Stomach (tissue), 8 donors: ENCODE measurements at regions not wholly inside any gene's neighbourhood (a gene's known extent, or its start where the extent isn't known, plus 50 kb on each side); places are given as distances from the start of the nearest gene placed in this dataset.

Source experiments
- DNase-seq, 2 donors: peaks; one replicate each; pipeline versions ENCODE4 v3.0.0 to v3.0.0-alpha.2; 2013 to 2019
- H3K27ac ChIP-seq, 5 donors: fragments of 200-600 bp in 4 of 5; sonication (generic) in 4 of 5; one replicate each; pipeline ENCODE4 v1.5.1; 2013 to 2019; ENCODE audit warnings: mild to moderate bottlenecking in 1 of 5, moderate library complexity in 1 of 5
- H3K27me3 ChIP-seq, 3 donors: fragments of 200-600 bp; sonication (generic); one replicate each; pipeline ENCODE4 v1.5.1; 2017 to 2019; ENCODE audit warnings: mixed run types in 1 of 3
- H3K36me3 ChIP-seq, 4 donors: fragments of 200-600 bp; sonication (generic); 1 replicate in 3 of 4; 2 replicates in 1 of 4; pipeline ENCODE4 v1.5.1; 2016 to 2019
- H3K4me1 ChIP-seq, 4 donors: fragments of 200-600 bp; sonication (generic); one replicate each; pipeline ENCODE4 v1.5.1; 2016 to 2019
- H3K4me3 ChIP-seq, 4 donors: fragments of 200-600 bp; sonication (generic) in 3 of 4; one replicate each; pipeline ENCODE4 v1.5.1; 2016 to 2019; ENCODE audit warnings: mild to moderate bottlenecking in 1 of 4
- H3K9me3 ChIP-seq, 4 donors: fragments of 200-600 bp; sonication (generic); one replicate each; pipeline ENCODE4 v1.5.1; 2016 to 2019
- CTCF ChIP-seq, 7 experiments: fragments of 450-650 bp in 4 of 7; fragments of 200-600 bp in 3 of 7; sonication (generic) in 3 of 7; IDR thresholded peaks; one replicate each; pipeline ENCODE4 v1.5.1; 2016 to 2019; ENCODE audit warnings: antibody characterized with exemption in 7 of 7, control low read depth in 2 of 7, mild to moderate bottlenecking in 1 of 7
- EP300 ChIP-seq: sonication (generic); formaldehyde crosslinking; IDR thresholded peaks from one replicate; pipeline ENCODE4 v1.6.1; 2017; ENCODE audit warnings: antibody characterized with exemption
- POLR2A ChIP-seq, 4 donors: fragments of 450-650 bp; IDR thresholded peaks; one replicate each; pipeline ENCODE4 v1.6.1; 2016; ENCODE audit warnings: antibody characterized with exemption in 4 of 4, control low read depth in 2 of 4, mild to moderate bottlenecking in 1 of 4, moderate library complexity in 1 of 4
- POLR2AphosphoS5 ChIP-seq, 3 donors: sonication (generic); formaldehyde crosslinking; IDR thresholded peaks; one replicate each; pipeline ENCODE4 v1.6.1; 2016; ENCODE audit warnings: antibody characterized with exemption in 3 of 3
- WGBS, 5 donors: extraction: QIAGEN DNeasy Blood & Tissue Kit in 3 of 5; methylation state at CpG; one replicate each; pipeline versions ENCODE4 v1.1.5 to v1.1.7; 2013 to 2018; 5-methylcytosine and 5-hydroxymethylcytosine counted together
- intact Hi-C: fragments of 100-400 bp; cut with DNase I; formaldehyde crosslinking; loops from one replicate; pipeline ENCODE4 v1.15.1; 2023; ENCODE audit warnings: low total_unique reads
- donor health status: healthy with polysubstance abuse.
- donor health status: Bipolar disorder and iron deficiency.
- donor health status: healthy.

DNA sequence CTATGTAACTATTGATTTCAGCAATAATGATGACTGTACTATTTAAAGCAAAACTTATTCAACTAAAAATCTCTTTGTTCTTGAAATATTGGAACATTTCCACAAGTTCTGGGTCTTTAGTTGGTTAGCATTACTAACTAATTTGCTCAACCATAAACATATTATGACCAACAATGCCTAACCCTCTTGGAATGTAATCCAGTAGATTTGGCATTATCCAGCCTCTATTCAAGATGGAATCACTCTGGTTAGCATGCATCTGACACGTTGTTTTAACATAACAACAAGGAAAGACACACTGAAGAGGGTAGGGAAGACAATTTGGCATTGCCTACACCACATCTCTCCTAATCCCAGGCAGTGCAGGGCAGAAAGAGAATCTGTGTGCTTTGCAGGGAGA is 941.3 kb upstream of the PCDH20 start:
- no peaks in the 10 kb centered on the region for H3K36me3 ChIP-seq
- intact Hi-C loops, result no loop called here
- WGBS, 5 donors, result 37 to 76% (median 57%) methylated on average over 1 of the region's 1 CpG
- no peaks in the 10 kb centered on the region for H3K4me1 ChIP-seq
- no peak overlapping the region for H3K4me3 ChIP-seq
- no peak for DNase-seq
- no peak overlapping the region for H3K27ac ChIP-seq
- H3K9me3 ChIP-seq, result no peaks in the 10 kb centered on the region
- H3K27me3 ChIP-seq, result no peaks in the 10 kb centered on the region
- TF ChIP-seq CTCF (IDR thresholded peaks at IDR 0.05) (no peak), POLR2A (IDR thresholded peaks at IDR 0.05) (no peak), POLR2AphosphoS5 (IDR thresholded peaks at IDR 0.05) (no peak), EP300 (no peak)

DNA sequence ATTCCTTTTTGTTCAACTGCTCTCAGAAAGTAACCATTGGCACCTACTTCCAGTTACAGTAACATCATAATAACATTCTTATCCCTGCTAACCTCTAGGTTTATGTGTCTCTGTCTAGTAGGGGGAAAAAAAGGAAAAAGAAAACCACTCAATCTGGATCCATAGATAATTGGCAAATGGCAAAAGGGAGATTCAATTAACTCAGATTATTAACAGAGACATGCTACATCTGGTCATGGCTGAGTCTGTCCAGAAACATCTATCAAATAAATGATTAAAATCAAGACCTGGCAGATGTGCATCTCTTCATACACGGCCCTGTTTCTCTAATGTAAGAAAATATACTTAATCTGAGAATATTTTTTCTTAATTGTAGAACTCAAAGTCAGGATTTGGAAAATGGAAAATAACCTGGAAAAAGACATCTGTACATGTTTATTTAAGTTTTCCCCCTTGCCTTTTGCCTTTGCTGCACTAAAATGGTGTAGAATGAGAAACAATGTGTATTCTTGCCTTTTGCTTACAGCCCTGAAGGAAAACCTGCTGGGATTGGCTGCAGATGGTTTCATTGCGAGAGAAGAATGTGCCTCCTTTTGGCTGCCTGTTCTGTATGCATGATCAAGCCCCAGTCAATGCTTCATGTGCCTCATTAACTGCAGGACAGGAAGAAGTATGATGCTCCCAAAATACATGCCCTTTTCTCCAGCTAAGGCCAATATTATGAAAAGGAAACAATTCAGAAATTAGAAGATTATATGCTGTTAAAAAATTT is 921.6 kb upstream of the PCDH20 start:
- Histone ChIP-seq H3K9me3 (no peaks in the 10 kb centered on the region), H3K27ac (no peak overlapping the region), H3K4me1 (no peaks in the 10 kb centered on the region), H3K36me3 (no peaks in the 10 kb centered on the region), H3K27me3 (no peaks in the 10 kb centered on the region), H3K4me3 (no peak overlapping the region)
- 32 to 69% (median 56%) methylated on average over 2 of the region's 2 CpGs for WGBS, 5 donors
- no peak for TF ChIP-seq POLR2AphosphoS5 (IDR thresholded peaks at IDR 0.05)
- no peak for TF ChIP-seq POLR2A (IDR thresholded peaks at IDR 0.05)
- no peak for TF ChIP-seq CTCF (IDR thresholded peaks at IDR 0.05)
- no peak for TF ChIP-seq EP300
- intact Hi-C loops, result no loop called here
- peak in 1 of 2 donors; percentile 16 for DNase-seq

- intact Hi-C loops, result no loop called here
- Histone ChIP-seq H3K4me3 (no peak overlapping the region), H3K27me3 (no peaks in the 10 kb centered on the region), H3K9me3 (no peaks in the 10 kb centered on the region), H3K36me3 (no peaks in the 10 kb centered on the region), H3K4me1 (no peaks in the 10 kb centered on the region), H3K27ac (no peak overlapping the region)
- WGBS, 5 donors, result 42 to 73% (median 51%) methylated on average over 1 of the region's 1 CpG
- DNase-seq, result no peak
- TF ChIP-seq CTCF (IDR thresholded peaks at IDR 0.05), result no peak
These were observed 920.9 kb upstream of the PCDH20 start for GRCh38 chr13:62336507-62336906.

- H3K9me3 ChIP-seq, result no peaks in the 10 kb centered on the region
- no peaks in the 10 kb centered on the region for H3K36me3 ChIP-seq
- no peaks in the 10 kb centered on the region for H3K4me1 ChIP-seq
- H3K27ac ChIP-seq, result no peak overlapping the region
- DNase-seq, result no peak
- WGBS, 5 donors, result 95 to 98% (median 96%) methylated on average over 15 of the region's 15 CpGs
- TF ChIP-seq POLR2AphosphoS5 (IDR thresholded peaks at IDR 0.05) (no peak), POLR2A (IDR thresholded peaks at IDR 0.05) (no peak), EP300 (no peak), CTCF (IDR thresholded peaks at IDR 0.05) (no peak)
- H3K4me3 ChIP-seq, result no peak overlapping the region
- intact Hi-C loops, result no loop called here
- H3K27me3 ChIP-seq, result no peaks in the 10 kb centered on the region
These were observed 917.8 kb upstream of the PCDH20 start for GRCh38 chr13:62333466-62333865.
